ENCODE measurements at regions not wholly inside any gene's neighbourhood (a gene's known extent, or its start where the extent isn't known, plus 50 kb on each side); places are given as distances from the start of the nearest gene placed in this dataset.

DNA sequence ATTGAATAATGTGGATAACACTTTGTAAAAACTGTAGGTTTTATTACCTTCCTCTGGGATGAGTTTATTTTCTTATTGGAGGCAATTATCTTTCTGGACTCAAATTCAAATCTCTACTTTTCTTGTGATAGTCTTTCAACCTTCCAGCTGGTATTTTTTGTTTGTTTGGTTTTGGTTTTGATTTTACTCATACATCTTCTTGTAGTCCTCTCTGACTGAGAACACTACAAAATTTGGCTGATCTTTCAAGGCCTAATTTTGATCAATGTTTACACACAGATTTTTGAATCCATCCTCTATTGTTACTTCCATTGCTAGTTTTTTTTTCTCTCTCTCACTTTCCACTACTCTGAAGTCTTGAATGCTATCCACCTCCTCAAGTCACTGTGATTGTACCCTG is 303.8 kb upstream of the NECTIN3 start:
- ChIA-PET POLR2A (interaction anchor here (0.5 kb wide), 1 partner anchor 30 kb away, joined by 3 read pairs; no protein-coding TSS in a partner anchor), CTCF (no interaction called here)
- ATAC-seq: no peak
- no peak for TF ChIP-seq KAT7 (CRISPR knock-in tag; IDR thresholded peaks at IDR 0.05; ENCODE audit: borderline replicate concordance)
- TF ChIP-seq CBFB (CRISPR knock-in tag; IDR thresholded peaks at IDR 0.05; ENCODE audit: low read depth): no peak
- TF ChIP-seq SOX15 (CRISPR knock-in tag; IDR thresholded peaks at IDR 0.05): no peak
- no peak for TF ChIP-seq ZBTB21 (CRISPR knock-in tag; IDR thresholded peaks at IDR 0.05; ENCODE audit: borderline replicate concordance)
- TF ChIP-seq ATF1 (CRISPR knock-in tag; IDR thresholded peaks at IDR 0.05): no peak
- TF ChIP-seq, protein P1, sequence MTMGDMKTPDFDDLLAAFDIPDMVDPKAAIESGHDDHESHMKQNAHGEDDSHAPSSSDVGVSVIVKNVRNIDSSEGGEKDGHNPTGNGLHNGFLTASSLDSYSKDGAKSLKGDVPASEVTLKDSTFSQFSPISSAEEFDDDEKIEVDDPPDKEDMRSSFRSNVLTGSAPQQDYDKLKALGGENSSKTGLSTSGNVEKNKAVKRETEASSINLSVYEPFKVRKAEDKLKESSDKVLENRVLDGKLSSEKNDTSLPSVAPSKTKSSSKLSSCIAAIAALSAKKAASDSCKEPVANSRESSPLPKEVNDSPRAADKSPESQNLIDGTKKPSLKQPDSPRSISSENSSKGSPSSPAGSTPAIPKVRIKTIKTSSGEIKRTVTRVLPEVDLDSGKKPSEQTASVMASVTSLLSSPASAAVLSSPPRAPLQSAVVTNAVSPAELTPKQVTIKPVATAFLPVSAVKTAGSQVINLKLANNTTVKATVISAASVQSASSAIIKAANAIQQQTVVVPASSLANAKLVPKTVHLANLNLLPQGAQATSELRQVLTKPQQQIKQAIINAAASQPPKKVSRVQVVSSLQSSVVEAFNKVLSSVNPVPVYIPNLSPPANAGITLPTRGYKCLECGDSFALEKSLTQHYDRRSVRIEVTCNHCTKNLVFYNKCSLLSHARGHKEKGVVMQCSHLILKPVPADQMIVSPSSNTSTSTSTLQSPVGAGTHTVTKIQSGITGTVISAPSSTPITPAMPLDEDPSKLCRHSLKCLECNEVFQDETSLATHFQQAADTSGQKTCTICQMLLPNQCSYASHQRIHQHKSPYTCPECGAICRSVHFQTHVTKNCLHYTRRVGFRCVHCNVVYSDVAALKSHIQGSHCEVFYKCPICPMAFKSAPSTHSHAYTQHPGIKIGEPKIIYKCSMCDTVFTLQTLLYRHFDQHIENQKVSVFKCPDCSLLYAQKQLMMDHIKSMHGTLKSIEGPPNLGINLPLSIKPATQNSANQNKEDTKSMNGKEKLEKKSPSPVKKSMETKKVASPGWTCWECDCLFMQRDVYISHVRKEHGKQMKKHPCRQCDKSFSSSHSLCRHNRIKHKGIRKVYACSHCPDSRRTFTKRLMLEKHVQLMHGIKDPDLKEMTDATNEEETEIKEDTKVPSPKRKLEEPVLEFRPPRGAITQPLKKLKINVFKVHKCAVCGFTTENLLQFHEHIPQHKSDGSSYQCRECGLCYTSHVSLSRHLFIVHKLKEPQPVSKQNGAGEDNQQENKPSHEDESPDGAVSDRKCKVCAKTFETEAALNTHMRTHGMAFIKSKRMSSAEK (CRISPR knock-in tag; IDR thresholded peaks at IDR 0.05; ENCODE audit: borderline replicate concordance): no peak
- TF ChIP-seq ELF4 (CRISPR knock-in tag; IDR thresholded peaks at IDR 0.05; ENCODE audit: low read depth): no peak
- no peak for TF ChIP-seq TEAD1 (CRISPR knock-in tag; IDR thresholded peaks at IDR 0.05)
- Mint-ChIP-seq H3K36me3 (peaks cover 16% of the 10 kb centered on the region), H3K27me3 (ENCODE audit: low read depth) (no peaks in the 10 kb centered on the region), H3K4me1 (peaks cover 4% of the 10 kb centered on the region; the same call in 1 of the 2 replicates), H3K9me3 (peaks cover 30% of the 10 kb centered on the region), H3K4me3 (no peak overlapping the region), H3K27ac (no peak overlapping the region)
- DNase-seq (ENCODE audit: low spot score): no peak

DNA sequence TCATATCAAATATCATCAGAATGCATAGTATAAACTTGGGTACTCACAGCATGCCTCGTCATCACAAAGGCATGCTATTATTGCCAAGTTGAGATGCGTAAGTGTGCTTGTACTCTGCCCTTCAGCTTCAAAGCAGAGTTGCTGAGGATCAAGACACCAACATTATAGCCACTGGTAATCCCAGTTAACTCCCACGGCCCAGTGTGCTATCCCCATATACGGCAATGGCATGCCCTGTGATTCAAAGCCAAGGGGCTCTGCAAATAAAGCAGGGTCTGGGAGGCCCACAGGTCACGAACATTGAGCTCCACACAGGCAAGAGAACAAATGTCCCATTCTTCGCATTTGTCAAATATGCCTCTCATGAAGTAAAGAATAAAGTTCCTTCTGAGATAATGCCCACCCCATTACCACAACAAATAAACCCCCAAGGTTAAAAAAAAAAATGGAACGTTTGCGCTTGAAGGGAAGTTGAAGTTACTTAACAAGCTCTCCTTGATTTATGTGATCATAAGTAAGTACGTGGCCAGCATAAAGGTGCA is 298.1 kb upstream of the NECTIN3 start:
- H3K36me3 Mint-ChIP-seq: peaks cover 8% of the 10 kb centered on the region
- ChIA-PET CTCF (no interaction called here), POLR2A (no interaction called here)
- TF ChIP-seq, protein P2, sequence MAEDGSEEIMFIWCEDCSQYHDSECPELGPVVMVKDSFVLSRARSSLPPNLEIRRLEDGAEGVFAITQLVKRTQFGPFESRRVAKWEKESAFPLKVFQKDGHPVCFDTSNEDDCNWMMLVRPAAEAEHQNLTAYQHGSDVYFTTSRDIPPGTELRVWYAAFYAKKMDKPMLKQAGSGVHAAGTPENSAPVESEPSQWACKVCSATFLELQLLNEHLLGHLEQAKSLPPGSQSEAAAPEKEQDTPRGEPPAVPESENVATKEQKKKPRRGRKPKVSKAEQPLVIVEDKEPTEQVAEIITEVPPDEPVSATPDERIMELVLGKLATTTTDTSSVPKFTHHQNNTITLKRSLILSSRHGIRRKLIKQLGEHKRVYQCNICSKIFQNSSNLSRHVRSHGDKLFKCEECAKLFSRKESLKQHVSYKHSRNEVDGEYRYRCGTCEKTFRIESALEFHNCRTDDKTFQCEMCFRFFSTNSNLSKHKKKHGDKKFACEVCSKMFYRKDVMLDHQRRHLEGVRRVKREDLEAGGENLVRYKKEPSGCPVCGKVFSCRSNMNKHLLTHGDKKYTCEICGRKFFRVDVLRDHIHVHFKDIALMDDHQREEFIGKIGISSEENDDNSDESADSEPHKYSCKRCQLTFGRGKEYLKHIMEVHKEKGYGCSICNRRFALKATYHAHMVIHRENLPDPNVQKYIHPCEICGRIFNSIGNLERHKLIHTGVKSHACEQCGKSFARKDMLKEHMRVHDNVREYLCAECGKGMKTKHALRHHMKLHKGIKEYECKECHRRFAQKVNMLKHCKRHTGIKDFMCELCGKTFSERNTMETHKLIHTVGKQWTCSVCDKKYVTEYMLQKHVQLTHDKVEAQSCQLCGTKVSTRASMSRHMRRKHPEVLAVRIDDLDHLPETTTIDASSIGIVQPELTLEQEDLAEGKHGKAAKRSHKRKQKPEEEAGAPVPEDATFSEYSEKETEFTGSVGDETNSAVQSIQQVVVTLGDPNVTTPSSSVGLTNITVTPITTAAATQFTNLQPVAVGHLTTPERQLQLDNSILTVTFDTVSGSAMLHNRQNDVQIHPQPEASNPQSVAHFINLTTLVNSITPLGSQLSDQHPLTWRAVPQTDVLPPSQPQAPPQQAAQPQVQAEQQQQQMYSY (CRISPR knock-in tag; IDR thresholded peaks at IDR 0.05): no peak
- TF ChIP-seq ESRRA (CRISPR knock-in tag; IDR thresholded peaks at IDR 0.05; ENCODE audit: borderline replicate concordance) (no peak), GABPB1 (CRISPR knock-in tag; IDR thresholded peaks at IDR 0.05) (no peak), GRHL2 (CRISPR knock-in tag; IDR thresholded peaks at IDR 0.05; ENCODE audit: insufficient replicate concordance, severe bottlenecking) (no peak), NR2C2 (CRISPR knock-in tag; IDR thresholded peaks at IDR 0.05) (no peak), ZNF423 (CRISPR knock-in tag; IDR thresholded peaks at IDR 0.05) (no peak), NFATC4 (CRISPR knock-in tag; IDR thresholded peaks at IDR 0.05) (no peak), JUN (CRISPR knock-in tag; IDR thresholded peaks at IDR 0.05) (no peak), ELF4 (CRISPR knock-in tag; IDR thresholded peaks at IDR 0.05; ENCODE audit: low read depth) (no peak), CBFB (CRISPR knock-in tag; IDR thresholded peaks at IDR 0.05; ENCODE audit: low read depth) (no peak), RELA (CRISPR knock-in tag; IDR thresholded peaks at IDR 0.05; ENCODE audit: borderline replicate concordance) (no peak), ATF1 (CRISPR knock-in tag; IDR thresholded peaks at IDR 0.05) (no peak), ZNF138 (CRISPR knock-in tag; conservative IDR thresholded peaks at IDR 0.05) (no peak), FOXJ3 (CRISPR knock-in tag; IDR thresholded peaks at IDR 0.05; ENCODE audit: borderline replicate concordance) (no peak)
- TF ChIP-seq, protein P3, sequence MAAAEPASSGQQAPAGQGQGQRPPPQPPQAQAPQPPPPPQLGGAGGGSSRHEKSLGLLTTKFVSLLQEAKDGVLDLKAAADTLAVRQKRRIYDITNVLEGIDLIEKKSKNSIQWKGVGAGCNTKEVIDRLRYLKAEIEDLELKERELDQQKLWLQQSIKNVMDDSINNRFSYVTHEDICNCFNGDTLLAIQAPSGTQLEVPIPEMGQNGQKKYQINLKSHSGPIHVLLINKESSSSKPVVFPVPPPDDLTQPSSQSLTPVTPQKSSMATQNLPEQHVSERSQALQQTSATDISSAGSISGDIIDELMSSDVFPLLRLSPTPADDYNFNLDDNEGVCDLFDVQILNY (CRISPR knock-in tag; IDR thresholded peaks at IDR 0.05): no peak
- TF ChIP-seq, protein P4, sequence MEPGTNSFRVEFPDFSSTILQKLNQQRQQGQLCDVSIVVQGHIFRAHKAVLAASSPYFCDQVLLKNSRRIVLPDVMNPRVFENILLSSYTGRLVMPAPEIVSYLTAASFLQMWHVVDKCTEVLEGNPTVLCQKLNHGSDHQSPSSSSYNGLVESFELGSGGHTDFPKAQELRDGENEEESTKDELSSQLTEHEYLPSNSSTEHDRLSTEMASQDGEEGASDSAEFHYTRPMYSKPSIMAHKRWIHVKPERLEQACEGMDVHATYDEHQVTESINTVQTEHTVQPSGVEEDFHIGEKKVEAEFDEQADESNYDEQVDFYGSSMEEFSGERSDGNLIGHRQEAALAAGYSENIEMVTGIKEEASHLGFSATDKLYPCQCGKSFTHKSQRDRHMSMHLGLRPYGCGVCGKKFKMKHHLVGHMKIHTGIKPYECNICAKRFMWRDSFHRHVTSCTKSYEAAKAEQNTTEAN (CRISPR knock-in tag; IDR thresholded peaks at IDR 0.05): no peak
- H3K4me1 Mint-ChIP-seq: peaks cover 13% of the 10 kb centered on the region
- peaks cover 4% of the 10 kb centered on the region for H3K9me3 Mint-ChIP-seq
- no peak for DNase-seq (ENCODE audit: low spot score)
- peak; percentile 52 for ATAC-seq
- H3K27me3 Mint-ChIP-seq (ENCODE audit: low read depth): no peaks in the 10 kb centered on the region
- H3K4me3 Mint-ChIP-seq: no peak overlapping the region
- H3K27ac Mint-ChIP-seq: no peak overlapping the region

Data from WTC11 (cell line).